ENCODE measurements at regions not wholly inside any gene's neighbourhood (a gene's known extent, or its start where the extent isn't known, plus 50 kb on each side); places are given as distances from the start of the nearest gene placed in this dataset.

DNA sequence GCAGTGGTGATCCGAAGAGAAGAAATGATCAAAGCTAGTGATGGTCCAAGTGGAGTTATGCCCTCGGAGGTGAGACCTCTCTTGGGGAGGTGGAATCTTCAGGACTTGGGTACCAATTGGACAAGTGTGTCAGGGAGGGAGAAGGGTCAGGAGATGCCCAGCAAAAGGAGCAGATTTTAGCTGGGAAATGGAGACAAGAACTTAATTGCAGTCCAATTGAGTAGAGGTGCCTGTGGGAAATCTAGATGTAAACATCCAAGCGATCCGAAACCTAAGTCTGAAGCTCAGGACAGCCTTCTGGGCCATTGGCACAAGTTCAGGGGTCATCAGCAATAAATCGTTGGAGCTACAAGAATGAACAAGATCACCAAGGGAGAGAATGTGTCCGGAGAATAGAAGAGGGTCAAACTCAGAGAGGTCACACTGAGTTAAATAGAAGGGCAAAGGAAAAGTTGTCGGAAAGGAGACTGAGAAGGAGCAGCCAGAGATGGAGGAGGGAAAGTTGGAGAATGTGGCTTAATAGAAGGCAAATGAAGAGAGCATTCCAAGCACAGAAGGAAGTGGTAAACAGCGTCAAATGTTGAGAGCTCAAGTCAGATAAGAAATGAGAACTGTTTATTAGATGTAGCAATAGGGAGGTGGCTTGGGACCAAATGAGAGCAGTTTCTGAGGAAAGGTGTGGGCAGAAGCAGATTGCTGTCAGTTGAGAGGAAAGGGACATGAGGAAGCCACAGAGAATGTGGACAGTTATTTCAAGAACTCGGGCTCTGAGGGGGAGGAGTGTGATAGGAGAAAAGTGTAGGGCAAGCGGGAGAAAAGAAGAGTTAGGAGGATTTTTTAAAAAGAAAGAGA is 64.2 kb upstream of the FNDC3B start:
- TF ChIP-seq, protein P1, sequence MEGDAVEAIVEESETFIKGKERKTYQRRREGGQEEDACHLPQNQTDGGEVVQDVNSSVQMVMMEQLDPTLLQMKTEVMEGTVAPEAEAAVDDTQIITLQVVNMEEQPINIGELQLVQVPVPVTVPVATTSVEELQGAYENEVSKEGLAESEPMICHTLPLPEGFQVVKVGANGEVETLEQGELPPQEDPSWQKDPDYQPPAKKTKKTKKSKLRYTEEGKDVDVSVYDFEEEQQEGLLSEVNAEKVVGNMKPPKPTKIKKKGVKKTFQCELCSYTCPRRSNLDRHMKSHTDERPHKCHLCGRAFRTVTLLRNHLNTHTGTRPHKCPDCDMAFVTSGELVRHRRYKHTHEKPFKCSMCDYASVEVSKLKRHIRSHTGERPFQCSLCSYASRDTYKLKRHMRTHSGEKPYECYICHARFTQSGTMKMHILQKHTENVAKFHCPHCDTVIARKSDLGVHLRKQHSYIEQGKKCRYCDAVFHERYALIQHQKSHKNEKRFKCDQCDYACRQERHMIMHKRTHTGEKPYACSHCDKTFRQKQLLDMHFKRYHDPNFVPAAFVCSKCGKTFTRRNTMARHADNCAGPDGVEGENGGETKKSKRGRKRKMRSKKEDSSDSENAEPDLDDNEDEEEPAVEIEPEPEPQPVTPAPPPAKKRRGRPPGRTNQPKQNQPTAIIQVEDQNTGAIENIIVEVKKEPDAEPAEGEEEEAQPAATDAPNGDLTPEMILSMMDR (IDR thresholded peaks at IDR 0.05) = no peak
- H3K4me3 ChIP-seq = no peak overlapping the region
- DNase-seq (ENCODE audit: low spot score) = no peak
- no peak overlapping the region for H3K27ac ChIP-seq

- no peak overlapping the region for H3K27ac ChIP-seq
- no peak overlapping the region for H3K4me3 ChIP-seq
- no peak for DNase-seq (ENCODE audit: low spot score)
- TF ChIP-seq, protein P1 (IDR thresholded peaks at IDR 0.05) = no peak
Measured at GRCh38 chr3:171976526-171976925, 62.9 kb upstream of the FNDC3B start.

DNA sequence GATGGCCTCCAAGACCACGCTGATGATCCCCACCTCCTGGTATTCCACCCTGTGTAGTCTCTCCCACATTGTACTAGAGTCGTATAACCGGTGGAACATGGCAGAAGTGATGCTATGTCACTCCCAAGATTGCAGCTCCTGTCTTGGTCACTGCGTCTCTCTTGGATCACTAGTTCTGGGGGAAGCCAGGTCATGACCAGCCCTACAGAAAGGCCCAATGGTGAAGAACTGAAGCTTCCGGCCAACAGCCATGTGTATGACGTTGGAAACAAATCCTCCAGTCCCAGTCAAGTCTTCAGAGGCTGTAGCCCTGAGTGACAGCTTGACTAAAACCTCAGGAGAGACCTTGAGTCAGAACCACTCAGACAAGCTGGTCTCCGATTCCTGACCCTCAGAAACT is 61.9 kb upstream of the FNDC3B start:
- Histone ChIP-seq H3K4me3 (no peak overlapping the region), H3K27ac (no peak overlapping the region)
- no peak for DNase-seq (ENCODE audit: low spot score)
- TF ChIP-seq, protein P1 (IDR thresholded peaks at IDR 0.05) = no peak

DNA sequence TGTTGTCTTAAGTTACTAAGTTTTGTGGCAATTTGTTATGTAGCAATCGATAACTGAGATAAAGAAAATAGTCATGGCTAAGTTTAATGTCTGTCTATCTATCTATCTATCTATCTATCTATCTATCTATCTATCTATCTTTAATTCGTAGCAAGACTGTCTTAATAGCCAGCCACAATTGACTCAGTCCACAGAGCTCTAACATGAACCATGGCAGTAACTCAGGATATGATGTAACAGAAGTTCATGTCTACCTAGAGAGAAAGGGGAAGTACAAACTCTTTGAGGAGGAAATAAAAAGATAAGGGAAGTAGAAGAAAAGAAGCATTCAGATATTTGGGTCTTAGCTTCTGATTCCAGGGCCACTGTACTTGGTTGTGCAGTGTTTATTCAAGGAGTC is 61.5 kb upstream of the FNDC3B start:
- H3K4me3 ChIP-seq = no peak overlapping the region
- H3K27ac ChIP-seq = no peak overlapping the region
- TF ChIP-seq, protein P1 (IDR thresholded peaks at IDR 0.05) = no peak
- no peak for DNase-seq (ENCODE audit: low spot score)

- TF ChIP-seq, protein P1 (IDR thresholded peaks at IDR 0.05) = no peak
- DNase-seq (ENCODE audit: low spot score) = no peak
- Histone ChIP-seq H3K4me3 (no peak overlapping the region), H3K27ac (no peak overlapping the region)
Measured at GRCh38 chr3:171978390-171978789, 61.0 kb upstream of the FNDC3B start.

DNA sequence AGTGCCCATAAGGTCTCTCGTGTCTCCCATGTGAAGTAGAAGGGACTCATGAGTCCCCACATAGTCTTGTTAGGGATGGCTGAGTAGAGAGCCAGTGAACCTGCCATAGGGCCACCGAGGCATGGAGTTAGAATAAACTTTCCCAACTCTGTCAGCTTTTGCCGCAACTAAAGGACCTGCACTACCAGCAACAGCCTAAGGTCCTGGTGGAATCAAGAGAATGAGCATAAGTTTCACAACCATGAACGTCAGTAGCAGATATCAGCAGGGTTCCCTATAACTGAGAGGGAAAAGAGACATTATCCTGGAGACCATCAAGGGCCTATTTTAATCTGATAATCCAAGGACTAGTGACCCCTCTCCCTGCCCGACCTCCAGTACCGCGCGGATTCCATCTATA is 60.3 kb upstream of the FNDC3B start:
- H3K4me3 ChIP-seq = no peak overlapping the region
- no peak overlapping the region for H3K27ac ChIP-seq
- DNase-seq (ENCODE audit: low spot score) = no peak
- TF ChIP-seq, protein P1 (IDR thresholded peaks at IDR 0.05) = no peak
